ENCODE measurements at regions not wholly inside any gene's neighbourhood (a gene's known extent, or its start where the extent isn't known, plus 50 kb on each side); places are given as distances from the start of the nearest gene placed in this dataset.

GRCh38 chr16:52871481-52871880 lies 181.2 kb downstream of the CHD9NB start:
- no peak for TF ChIP-seq EZH2phosphoT487 (IDR thresholded peaks at IDR 0.05; ENCODE audit: borderline replicate concordance, low read length)
- no peak for TF ChIP-seq CTCF (conservative IDR thresholded peaks at IDR 0.05; ENCODE audit: low read depth, low read length)
- TF ChIP-seq EZH2 (IDR thresholded peaks at IDR 0.05; ENCODE audit: low read length, unreplicated experiment), result no peak

All from PC-3 (cell line).